ENCODE measurements at regions not wholly inside any gene's neighbourhood (a gene's known extent, or its start where the extent isn't known, plus 50 kb on each side); places are given as distances from the start of the nearest gene placed in this dataset.
A peak's percentile ranks its signal among the peaks of the same experiment; 100 is the strongest.
"Not testable (repeated sequence)": the region's sequence is repeated elsewhere in the genome, so short reads cannot be mapped to it uniquely, and the experiment has no call there.

DNA sequence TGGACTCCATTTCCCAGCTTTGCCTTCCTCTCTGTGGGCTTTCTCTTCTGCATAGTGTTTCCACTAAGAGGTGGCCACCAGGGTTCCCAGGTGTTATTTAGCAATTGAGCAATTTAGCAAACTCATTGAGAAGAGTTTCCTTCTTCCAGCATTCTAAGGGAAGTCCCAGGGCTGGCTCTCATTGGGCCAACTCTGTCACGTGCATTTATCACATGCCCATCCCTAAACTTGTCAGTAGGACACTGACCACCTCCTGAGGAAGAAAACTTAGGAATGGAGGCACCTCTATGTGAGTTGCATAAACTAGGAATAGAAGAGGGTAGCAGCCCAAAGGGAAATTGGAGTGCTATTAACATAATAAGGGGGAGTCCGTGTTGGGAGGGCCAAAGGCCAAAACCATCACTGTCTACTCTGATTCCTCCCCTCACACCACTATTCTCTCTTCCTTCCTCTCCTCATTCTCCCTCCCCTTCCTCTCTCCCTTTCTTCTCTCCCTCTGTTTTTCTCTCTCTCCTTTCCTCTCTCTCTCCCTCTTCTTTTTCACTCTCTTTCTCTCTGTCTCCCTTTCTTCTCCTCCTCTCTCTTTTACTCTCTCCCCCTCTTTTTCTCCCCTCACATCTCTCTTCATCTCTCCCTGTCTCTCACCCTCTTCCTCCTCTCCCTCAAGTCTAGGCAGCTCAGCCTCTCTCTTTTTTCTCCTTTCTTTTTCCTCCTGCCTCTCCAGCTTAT is 213.4 kb downstream of the PALM2AKAP2 start:
- peaks cover 4% of the 10 kb centered on the region for H3K36me3 Mint-ChIP-seq
- no peak overlapping the region for H3K4me3 Mint-ChIP-seq
- POLR2A ChIA-PET, result no interaction called here

DNA sequence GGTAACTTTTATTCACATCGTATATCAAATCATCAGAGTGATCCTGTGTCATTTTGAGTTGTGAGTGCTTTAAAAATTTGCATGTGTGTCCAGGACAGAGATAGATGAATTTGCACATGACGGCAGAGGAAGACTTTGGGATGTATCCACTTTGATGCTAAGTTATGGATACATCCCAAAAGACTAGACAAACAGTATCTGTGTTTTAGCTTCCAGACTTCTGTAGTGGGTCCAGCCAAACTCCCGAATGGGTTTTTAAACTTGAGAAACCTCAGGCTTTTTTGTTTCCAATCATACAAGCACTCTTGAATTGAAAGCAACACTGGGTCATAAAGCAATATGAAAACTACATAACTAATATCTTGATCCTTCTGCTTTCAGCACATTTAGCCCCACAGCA is 213.8 kb downstream of the C9orf152 start:
- Mint-ChIP-seq H3K9me3 (peaks cover 16% of the 10 kb centered on the region), H3K27ac (no peak overlapping the region), H3K4me3 (no peak overlapping the region), H3K27me3 (no peaks in the 10 kb centered on the region), H3K36me3 (peaks cover under 1% of the 10 kb centered on the region), H3K4me1 (ENCODE audit: low read depth) (no peaks in the 10 kb centered on the region)
- POLR2A ChIA-PET, result no interaction called here
- intact Hi-C loops (cut with micrococcal nuclease), result no loop called here
- CTCF ChIA-PET, result no interaction called here
- no peak for DNase-seq

More for the DNA sequence above, 213.4 kb downstream of the PALM2AKAP2 start:
- H3K27me3 Mint-ChIP-seq, result no peaks in the 10 kb centered on the region
- intact Hi-C loops (cut with micrococcal nuclease), result no loop called here
- peaks cover 23% of the 10 kb centered on the region for H3K9me3 Mint-ChIP-seq
- no peaks in the 10 kb centered on the region for H3K4me1 Mint-ChIP-seq (ENCODE audit: low read depth)
- no peak overlapping the region for H3K27ac Mint-ChIP-seq
- DNase-seq, result no peak
- CTCF ChIA-PET, result no interaction called here

DNA sequence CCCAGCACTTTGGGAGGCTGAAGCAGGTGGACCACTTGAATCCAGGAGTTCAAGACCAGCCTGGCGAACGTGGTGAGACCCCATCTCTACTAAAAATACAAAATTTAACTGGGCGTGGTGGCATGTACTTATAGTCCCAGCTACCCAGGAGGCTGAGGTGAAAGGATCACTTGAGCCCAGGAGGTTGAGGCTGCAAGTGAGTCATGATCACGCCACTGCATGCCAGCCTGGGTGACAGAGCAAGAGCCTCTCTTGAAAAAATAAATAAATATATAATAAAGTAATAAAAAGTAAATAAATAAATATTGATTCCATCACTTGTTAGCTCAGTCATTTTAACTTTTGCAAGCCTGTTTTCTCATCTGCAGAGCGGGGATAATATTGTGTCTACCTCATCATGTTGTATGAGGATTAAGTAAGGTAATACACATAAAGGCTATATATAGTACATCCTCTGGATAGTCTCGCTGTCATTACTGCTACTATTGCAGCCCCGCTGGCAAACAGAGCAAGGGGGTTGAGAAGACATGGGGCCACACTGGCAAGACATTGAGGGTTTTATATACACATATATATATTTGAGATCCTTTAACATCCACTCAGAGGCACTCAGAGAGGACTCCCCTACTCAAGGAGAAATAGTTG is 210.9 kb downstream of the C9orf152 start:
- Mint-ChIP-seq H3K9me3 (peaks cover 25% of the 10 kb centered on the region), H3K27me3 (no peaks in the 10 kb centered on the region), H3K36me3 (no peaks in the 10 kb centered on the region), H3K4me1 (ENCODE audit: low read depth) (no peaks in the 10 kb centered on the region), H3K4me3 (no peak overlapping the region), H3K27ac (no peak overlapping the region)
- CTCF ChIA-PET, result no interaction called here
- POLR2A ChIA-PET, result no interaction called here
- no peak for DNase-seq
- intact Hi-C loops (cut with micrococcal nuclease), result no loop called here

DNA sequence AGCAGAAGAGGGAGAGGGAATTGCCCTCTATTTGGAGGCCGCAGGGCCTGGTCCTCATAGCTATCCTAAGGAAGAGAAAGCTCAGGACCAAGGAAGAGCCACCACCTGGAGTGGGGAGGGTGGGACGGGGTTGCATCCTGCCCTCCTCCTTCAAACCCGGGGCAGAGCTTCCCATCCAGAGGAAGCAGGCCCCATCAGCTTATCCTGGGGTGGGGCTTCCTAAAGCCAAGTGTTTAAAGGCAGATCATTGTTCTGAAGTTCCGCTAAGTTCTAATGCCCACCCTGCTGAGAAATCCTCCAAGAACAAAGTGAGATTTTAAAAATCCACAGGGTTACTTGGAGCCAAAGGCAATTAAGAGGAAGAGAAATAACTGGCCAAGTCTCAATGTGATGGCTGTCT is 210.3 kb downstream of the C9orf152 start:
- Mint-ChIP-seq H3K27me3 (no peaks in the 10 kb centered on the region), H3K9me3 (peaks cover 25% of the 10 kb centered on the region), H3K36me3 (no peaks in the 10 kb centered on the region), H3K27ac (no peak overlapping the region), H3K4me3 (no peak overlapping the region), H3K4me1 (ENCODE audit: low read depth) (no peaks in the 10 kb centered on the region)
- DNase-seq, result no peak
- intact Hi-C loops (cut with micrococcal nuclease), result no loop called here
- POLR2A ChIA-PET, result no interaction called here
- CTCF ChIA-PET, result no interaction called here

DNA sequence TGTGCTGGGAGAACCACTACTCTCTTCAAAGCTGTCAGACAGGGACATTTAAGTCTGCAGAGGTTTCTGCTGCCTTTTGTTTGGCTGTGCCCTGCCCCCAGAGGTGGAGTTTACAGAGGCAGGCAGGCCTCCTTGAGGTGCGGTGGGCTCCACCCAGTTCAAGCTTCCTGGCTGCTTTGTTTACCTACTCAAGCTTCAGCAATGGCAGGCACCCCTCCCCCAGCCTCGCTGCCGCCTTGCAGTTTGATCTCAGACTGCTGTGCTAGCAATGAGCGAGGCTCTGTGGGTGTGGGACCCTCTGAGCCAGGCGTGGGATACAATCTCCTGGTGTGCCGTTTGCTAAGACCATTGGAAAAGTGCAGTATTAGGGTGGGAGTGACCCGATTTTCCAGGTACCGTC is 202.4 kb downstream of the C9orf152 start:
- Mint-ChIP-seq H3K36me3 (peaks cover 17% of the 10 kb centered on the region), H3K9me3 (peaks cover 42% of the 10 kb centered on the region), H3K4me1 (ENCODE audit: low read depth) (peaks cover 24% of the 10 kb centered on the region)
- H3K27me3 Mint-ChIP-seq; CTCF ChIA-PET; POLR2A ChIA-PET; H3K4me3 Mint-ChIP-seq; intact Hi-C loops (cut with micrococcal nuclease); H3K27ac Mint-ChIP-seq: not testable (repeated sequence)
- DNase-seq, result peak; percentile 59

DNA sequence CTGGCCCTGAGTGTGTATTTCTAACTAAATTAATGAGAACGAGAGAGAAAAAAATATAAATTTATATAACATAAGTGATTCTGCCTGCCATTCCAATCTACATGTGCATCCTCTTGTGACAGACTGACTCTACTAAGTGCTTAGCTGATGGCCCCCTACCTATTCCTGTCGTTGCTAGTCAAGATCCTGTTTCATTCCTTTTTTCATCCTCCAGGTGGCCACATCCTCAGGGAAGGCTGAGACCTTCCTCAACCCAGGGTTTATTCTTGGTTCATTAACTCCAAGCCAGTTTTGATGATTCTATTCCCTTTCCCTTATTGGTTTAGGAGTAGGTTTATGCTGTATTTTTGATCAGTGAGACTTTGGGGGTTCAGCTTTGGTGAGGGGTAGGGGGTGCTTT is 201.3 kb downstream of the C9orf152 start:
- Mint-ChIP-seq H3K27me3 (no peaks in the 10 kb centered on the region), H3K27ac (no peak overlapping the region), H3K36me3 (peaks cover 17% of the 10 kb centered on the region), H3K9me3 (peaks cover 33% of the 10 kb centered on the region), H3K4me3 (no peak overlapping the region), H3K4me1 (ENCODE audit: low read depth) (peaks cover 24% of the 10 kb centered on the region)
- ChIA-PET POLR2A (no interaction called here), CTCF (no interaction called here)
- DNase-seq, result no peak
- intact Hi-C loops (cut with micrococcal nuclease), result no loop called here

DNA sequence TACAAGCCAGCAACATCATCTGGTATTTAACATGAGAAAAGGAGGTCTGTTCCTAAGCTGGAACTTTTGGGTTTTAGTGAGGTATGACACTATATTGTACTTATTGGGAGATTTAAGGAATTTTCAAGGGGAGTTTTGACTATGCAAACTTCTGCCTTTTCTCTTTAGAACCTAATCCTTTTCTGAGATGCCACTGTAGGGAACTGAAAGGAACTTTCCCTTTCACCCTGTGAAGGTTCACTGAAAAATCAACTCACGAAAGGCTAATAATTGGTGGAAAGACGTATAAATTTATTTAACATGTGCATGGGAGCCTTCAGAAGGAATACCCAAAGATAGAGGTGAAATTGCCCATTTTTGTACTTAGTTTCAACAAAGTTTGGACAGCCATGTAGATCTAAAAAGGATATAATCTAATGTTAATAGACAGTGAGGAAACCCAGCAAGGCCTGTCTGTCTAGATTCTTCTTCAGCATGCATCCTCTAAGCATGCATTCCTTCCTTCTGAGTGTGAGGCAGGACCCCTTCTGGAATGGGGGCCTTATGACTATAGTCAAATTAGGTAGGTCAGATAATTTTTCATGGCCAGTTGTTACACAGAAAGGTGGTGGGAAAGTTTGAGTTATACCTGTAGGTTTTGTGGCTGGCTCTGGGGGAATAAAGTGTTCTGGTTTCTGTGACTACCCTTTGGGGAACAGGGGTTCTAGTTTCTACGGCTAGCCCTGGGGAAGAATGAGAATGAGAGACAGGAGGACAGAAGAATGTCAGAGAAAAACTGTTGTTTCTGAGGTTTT is 200.3 kb downstream of the C9orf152 start:
- DNase-seq, result no peak
- peaks cover 17% of the 10 kb centered on the region for H3K36me3 Mint-ChIP-seq
- H3K27ac Mint-ChIP-seq, result no peak overlapping the region
- peaks cover 24% of the 10 kb centered on the region for H3K4me1 Mint-ChIP-seq (ENCODE audit: low read depth)
- peaks cover 31% of the 10 kb centered on the region for H3K9me3 Mint-ChIP-seq
- intact Hi-C loops (cut with micrococcal nuclease), result no loop called here
- no peak overlapping the region for H3K4me3 Mint-ChIP-seq
- no peaks in the 10 kb centered on the region for H3K27me3 Mint-ChIP-seq
- POLR2A ChIA-PET, result no interaction called here
- CTCF ChIA-PET, result no interaction called here

DNA sequence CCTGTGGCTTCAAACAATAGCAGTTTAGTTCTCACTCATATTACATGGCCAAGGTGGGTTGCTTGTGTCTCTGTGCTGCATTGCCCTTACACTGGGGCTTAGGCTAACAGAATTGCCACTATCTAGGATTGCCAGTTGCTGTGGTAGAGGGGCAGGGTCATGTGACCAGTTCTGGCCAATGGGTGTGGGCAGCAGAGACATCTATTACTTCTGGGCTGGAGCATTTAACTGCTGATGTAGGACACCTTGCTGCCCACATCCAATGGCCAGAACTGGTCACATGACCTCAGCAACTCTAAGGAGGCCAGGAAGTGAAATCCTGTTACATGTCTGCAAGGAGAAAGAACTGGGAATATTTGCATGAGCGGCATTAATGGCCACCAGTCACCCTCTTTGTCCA is 199.3 kb downstream of the C9orf152 start:
- Mint-ChIP-seq H3K4me3 (no peak overlapping the region), H3K9me3 (peaks cover 21% of the 10 kb centered on the region), H3K4me1 (ENCODE audit: low read depth) (peaks cover 24% of the 10 kb centered on the region), H3K27me3 (peaks cover 2% of the 10 kb centered on the region), H3K36me3 (peaks cover 14% of the 10 kb centered on the region), H3K27ac (no peak overlapping the region)
- intact Hi-C loops (cut with micrococcal nuclease), result no loop called here
- ChIA-PET CTCF (no interaction called here), POLR2A (no interaction called here)
- no peak for DNase-seq

DNA sequence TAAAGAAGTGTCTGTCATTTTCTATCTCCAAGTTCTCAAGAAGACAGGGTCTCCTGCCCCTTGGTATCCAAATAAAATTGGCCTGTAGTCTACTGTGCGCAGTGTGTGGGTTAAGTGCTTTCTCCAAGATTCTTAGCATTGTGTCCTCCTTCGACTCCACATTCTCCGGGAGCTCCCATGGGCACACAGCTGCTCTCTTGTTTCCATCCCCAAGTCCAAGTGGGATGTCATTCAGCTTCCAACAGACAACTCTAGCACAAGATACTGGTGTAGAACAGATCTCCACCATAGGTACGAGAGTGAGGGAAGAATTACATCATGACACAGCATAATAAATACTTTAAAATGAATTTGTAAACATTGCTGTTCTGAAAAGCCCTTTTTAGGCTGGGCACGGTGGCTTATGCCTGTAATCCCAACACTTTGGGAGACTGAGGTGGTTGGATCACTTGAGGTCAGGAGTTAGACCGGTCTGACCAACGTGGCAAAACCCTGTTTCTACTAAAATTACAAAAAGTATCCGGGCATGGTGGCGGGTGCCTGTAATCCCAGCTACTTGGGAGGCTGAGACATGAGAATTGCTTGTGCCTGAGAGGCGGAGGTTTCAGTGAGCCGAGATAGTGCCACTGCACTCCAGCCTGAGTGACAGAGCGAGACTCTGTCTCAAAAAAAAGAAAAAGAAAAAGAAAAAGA is 196.2 kb downstream of the C9orf152 start:
- ChIA-PET CTCF (interaction anchor here (0.6 kb wide), 1 partner anchor 47 kb away, joined by 3 read pairs; no protein-coding TSS in a partner anchor), POLR2A (no interaction called here)
- H3K4me3 Mint-ChIP-seq, result no peak overlapping the region
- no peak overlapping the region for H3K27ac Mint-ChIP-seq
- peaks cover 2% of the 10 kb centered on the region for H3K27me3 Mint-ChIP-seq
- peaks cover 1% of the 10 kb centered on the region for H3K36me3 Mint-ChIP-seq
- no peak for DNase-seq
- intact Hi-C loops (cut with micrococcal nuclease), result no loop called here
- H3K4me1 Mint-ChIP-seq (ENCODE audit: low read depth), result peaks cover 8% of the 10 kb centered on the region
- peaks cover 4% of the 10 kb centered on the region for H3K9me3 Mint-ChIP-seq

DNA sequence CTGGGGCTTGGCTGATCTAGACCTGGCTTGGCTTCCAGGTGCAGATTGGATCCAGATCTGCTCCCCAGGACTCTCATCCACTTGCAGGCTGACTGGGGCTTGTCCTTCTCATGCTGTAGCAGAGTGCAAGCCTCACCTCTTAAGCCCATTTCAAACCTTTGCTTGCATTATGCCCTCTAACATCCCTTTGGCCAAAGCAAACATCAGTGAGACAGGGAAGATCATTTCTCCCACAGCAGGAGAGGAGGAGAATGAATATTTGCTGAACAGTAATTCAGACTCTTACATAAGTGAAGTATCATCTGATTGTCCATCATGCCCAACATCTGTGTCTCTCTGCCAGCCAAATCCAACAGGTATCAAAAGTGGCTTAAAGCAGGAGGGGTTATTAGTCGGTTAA is 194.9 kb downstream of the C9orf152 start:
- peaks cover 2% of the 10 kb centered on the region for H3K27me3 Mint-ChIP-seq

DNA sequence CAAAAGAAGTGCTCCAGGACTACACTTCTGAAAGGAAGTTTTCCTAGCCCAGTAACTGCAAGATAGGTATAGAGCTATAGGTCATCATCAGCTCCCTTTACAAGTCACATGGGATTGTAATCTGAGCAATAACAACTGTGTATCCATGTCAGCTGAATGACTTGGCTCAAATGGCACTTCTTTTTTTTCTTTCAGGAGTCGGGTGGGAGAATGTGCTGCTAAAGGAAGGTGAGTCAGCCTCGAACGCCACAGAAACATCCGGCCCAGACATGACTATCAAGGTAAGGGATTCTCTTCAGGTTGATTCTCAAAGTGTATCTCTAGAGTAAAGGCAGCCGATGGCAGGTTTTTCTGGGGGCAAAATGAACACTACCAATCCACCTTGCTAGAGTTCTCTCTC is 192.2 kb downstream of the C9orf152 start:
- POLR2A ChIA-PET, result no interaction called here
- no peaks in the 10 kb centered on the region for H3K9me3 Mint-ChIP-seq
- peaks cover 5% of the 10 kb centered on the region for H3K4me1 Mint-ChIP-seq (ENCODE audit: low read depth)
- CTCF ChIA-PET, result no interaction called here
- peaks cover 2% of the 10 kb centered on the region for H3K27me3 Mint-ChIP-seq
- intact Hi-C loops (cut with micrococcal nuclease), result no loop called here
- H3K36me3 Mint-ChIP-seq, result no peaks in the 10 kb centered on the region
- H3K27ac Mint-ChIP-seq, result no peak overlapping the region
- no peak overlapping the region for H3K4me3 Mint-ChIP-seq
- DNase-seq, result peak; percentile 41

More for the DNA sequence above, 194.9 kb downstream of the C9orf152 start:
- POLR2A ChIA-PET, result no interaction called here
- Mint-ChIP-seq H3K9me3 (no peaks in the 10 kb centered on the region), H3K4me1 (ENCODE audit: low read depth) (peaks cover 5% of the 10 kb centered on the region), H3K27ac (no peak overlapping the region), H3K4me3 (no peak overlapping the region), H3K36me3 (peaks cover 1% of the 10 kb centered on the region)
- intact Hi-C loops (cut with micrococcal nuclease), result no loop called here
- DNase-seq, result no peak
- CTCF ChIA-PET, result interaction anchor here (1.2 kb wide), 1 partner anchor 110 kb away, joined by 3 read pairs; no protein-coding TSS in a partner anchor

DNA sequence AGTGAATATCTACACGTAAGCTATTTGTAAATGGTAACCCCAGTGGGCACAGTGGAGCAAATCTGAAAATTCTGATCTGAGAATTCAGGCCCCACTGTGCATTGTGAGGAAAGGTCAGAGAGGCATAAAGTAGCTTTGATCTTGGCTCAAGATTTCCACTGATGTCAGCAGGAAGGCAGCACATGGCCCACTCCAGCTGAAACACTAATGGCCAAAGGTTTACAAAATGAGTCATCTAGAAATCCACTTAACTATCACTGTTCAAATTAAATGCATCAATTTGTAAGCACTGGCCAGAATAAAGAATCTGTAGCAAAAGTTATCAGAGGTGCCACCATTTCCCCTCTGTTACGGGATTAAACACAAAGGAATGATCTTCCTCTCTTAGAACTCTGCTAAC is 191.6 kb downstream of the C9orf152 start:
- intact Hi-C loops (cut with micrococcal nuclease), result no loop called here
- CTCF ChIA-PET, result no interaction called here
- no peak for DNase-seq
- H3K4me1 Mint-ChIP-seq (ENCODE audit: low read depth), result peaks cover 8% of the 10 kb centered on the region
- H3K4me3 Mint-ChIP-seq, result no peak overlapping the region
- H3K9me3 Mint-ChIP-seq, result no peaks in the 10 kb centered on the region
- no peaks in the 10 kb centered on the region for H3K36me3 Mint-ChIP-seq
- no peak overlapping the region for H3K27ac Mint-ChIP-seq
- POLR2A ChIA-PET, result no interaction called here
- H3K27me3 Mint-ChIP-seq, result peaks cover 2% of the 10 kb centered on the region

Measured in activated CD4-positive, alpha-beta memory T cell treated with anti-CD3 and anti-CD28 coated beads for 36 hours (primary cell).